ENCODE measurements at regions not wholly inside any gene's neighbourhood (a gene's known extent, or its start where the extent isn't known, plus 50 kb on each side); places are given as distances from the start of the nearest gene placed in this dataset.

GRCh38 chr17:13885550-13885949 lies 183.8 kb upstream of the COX10 start:
- no peak for TF ChIP-seq REST (IDR thresholded peaks at IDR 0.05; ENCODE audit: low read depth)
- TF ChIP-seq ZBTB7A (IDR thresholded peaks at IDR 0.05; ENCODE audit: low read depth), result no peak
